C4-2B (cell line): ENCODE measurements at regions not wholly inside any gene's neighbourhood (a gene's known extent, or its start where the extent isn't known, plus 50 kb on each side); places are given as distances from the start of the nearest gene placed in this dataset.
"Not testable (repeated sequence)": the region's sequence is repeated elsewhere in the genome, so short reads cannot be mapped to it uniquely, and the experiment has no call there.

Experiments used
- ZFX ChIP-seq: fragments of 450-650 bp; IDR thresholded peaks from 2 replicates; pipeline ENCODE4 v1.6.1; 2017
- TF ChIP-seq, protein P1 (sequence below): fragments of 450-650 bp; conservative IDR thresholded peaks from 2 replicates; pipeline ENCODE4 v1.5.1; 2017; ENCODE audit warnings: mild to moderate bottlenecking

DNA sequence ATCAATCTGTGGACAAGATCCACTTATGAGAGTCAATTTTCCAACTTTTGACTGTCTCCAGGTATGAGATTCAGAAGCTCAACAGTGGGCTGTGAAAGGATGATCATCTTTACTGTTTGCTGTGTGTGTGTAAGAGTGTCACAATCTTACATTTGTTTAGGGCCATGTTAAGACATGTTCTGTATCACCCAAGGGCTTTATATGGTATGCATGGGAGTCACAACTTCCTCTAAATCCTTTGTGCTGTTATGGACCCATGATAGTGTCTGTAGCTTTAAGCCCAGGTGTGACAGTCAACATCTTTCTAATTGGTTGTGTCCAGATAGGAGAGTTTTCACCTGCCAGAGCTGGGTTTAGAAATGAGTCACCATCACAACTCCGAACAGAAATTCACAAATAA is 70.2 kb downstream of the ZNF726 start:
- TF ChIP-seq, protein P1, sequence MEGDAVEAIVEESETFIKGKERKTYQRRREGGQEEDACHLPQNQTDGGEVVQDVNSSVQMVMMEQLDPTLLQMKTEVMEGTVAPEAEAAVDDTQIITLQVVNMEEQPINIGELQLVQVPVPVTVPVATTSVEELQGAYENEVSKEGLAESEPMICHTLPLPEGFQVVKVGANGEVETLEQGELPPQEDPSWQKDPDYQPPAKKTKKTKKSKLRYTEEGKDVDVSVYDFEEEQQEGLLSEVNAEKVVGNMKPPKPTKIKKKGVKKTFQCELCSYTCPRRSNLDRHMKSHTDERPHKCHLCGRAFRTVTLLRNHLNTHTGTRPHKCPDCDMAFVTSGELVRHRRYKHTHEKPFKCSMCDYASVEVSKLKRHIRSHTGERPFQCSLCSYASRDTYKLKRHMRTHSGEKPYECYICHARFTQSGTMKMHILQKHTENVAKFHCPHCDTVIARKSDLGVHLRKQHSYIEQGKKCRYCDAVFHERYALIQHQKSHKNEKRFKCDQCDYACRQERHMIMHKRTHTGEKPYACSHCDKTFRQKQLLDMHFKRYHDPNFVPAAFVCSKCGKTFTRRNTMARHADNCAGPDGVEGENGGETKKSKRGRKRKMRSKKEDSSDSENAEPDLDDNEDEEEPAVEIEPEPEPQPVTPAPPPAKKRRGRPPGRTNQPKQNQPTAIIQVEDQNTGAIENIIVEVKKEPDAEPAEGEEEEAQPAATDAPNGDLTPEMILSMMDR, result not testable (repeated sequence)
- TF ChIP-seq ZFX, result not testable (repeated sequence)
